ENCODE measurements at regions not wholly inside any gene's neighbourhood (a gene's known extent, or its start where the extent isn't known, plus 50 kb on each side); places are given as distances from the start of the nearest gene placed in this dataset.

GRCh38 chr2:196293751-196294515, 122.6 kb upstream of the STK17B start:
- TF ChIP-seq POLR2A (IDR thresholded peaks at IDR 0.05), result no peak
- no peak for TF ChIP-seq CTCF (IDR thresholded peaks at IDR 0.05)
